DMS53 treated with DMSO at 0.1 percent for 48 hours (cell line): ENCODE measurements at regions not wholly inside any gene's neighbourhood (a gene's known extent, or its start where the extent isn't known, plus 50 kb on each side); places are given as distances from the start of the nearest gene placed in this dataset.
A peak's percentile ranks its signal among the peaks of the same experiment; 100 is the strongest.
"Not testable (repeated sequence)": the region's sequence is repeated elsewhere in the genome, so short reads cannot be mapped to it uniquely, and the experiment has no call there.

Experiments
- DNase-seq: peaks from one replicate; lab custom pipeline; 2025; ENCODE audit not compliant: unreplicated experiment; lab: John Stamatoyannopoulos, UW

- no peak for DNase-seq
Measured at GRCh38 chrX:73963682-73964081, 111.2 kb upstream of the XIST start.

- DNase-seq, result no peak
Measured at GRCh38 chrX:73962948-73963347, 110.4 kb upstream of the XIST start.

GRCh38 chrX:73961867-73962266 lies 109.4 kb upstream of the XIST start:
- DNase-seq, result not testable (repeated sequence)

- DNase-seq, result no peak
Measured at GRCh38 chrX:73944563-73944908, 92.0 kb upstream of the XIST start.

- peak; percentile 70 for DNase-seq
Measured at GRCh38 chrX:73943693-73944562, 91.4 kb upstream of the XIST start.

GRCh38 chrX:73940893-73941470 lies 88.5 kb upstream of the XIST start:
- no peak for DNase-seq

GRCh38 chrX:73937843-73938242 lies 85.3 kb upstream of the XIST start:
- not testable (repeated sequence) for DNase-seq

- no peak for DNase-seq
Measured at GRCh38 chrX:73932522-73932921, 80.0 kb upstream of the XIST start.

GRCh38 chrX:73930300-73930699 lies 77.8 kb upstream of the XIST start:
- DNase-seq, result no peak

GRCh38 chrX:73922856-73923455 lies 70.4 kb upstream of the XIST start:
- DNase-seq, result no peak

GRCh38 chrX:73916931-73917667 lies 64.6 kb upstream of the XIST start:
- DNase-seq, result no peak

GRCh38 chrX:73916489-73916888 lies 64.0 kb upstream of the XIST start:
- no peak for DNase-seq

- not testable (repeated sequence) for DNase-seq
Measured at GRCh38 chrX:73914792-73915191, 62.3 kb upstream of the XIST start.

- no peak for DNase-seq
Measured at GRCh38 chrX:73913580-73913979, 61.1 kb upstream of the XIST start.

GRCh38 chrX:73911946-73912345 lies 59.4 kb upstream of the XIST start:
- not testable (repeated sequence) for DNase-seq

GRCh38 chrX:73905749-73906374 lies 53.3 kb upstream of the XIST start:
- not testable (repeated sequence) for DNase-seq

GRCh38 chrX:73903941-73904340 lies 51.4 kb upstream of the XIST start:
- DNase-seq, result no peak
